ENCODE measurements at regions not wholly inside any gene's neighbourhood (a gene's known extent, or its start where the extent isn't known, plus 50 kb on each side); places are given as distances from the start of the nearest gene placed in this dataset.
"Not testable (repeated sequence)": the region's sequence is repeated elsewhere in the genome, so short reads cannot be mapped to it uniquely, and the experiment has no call there.

- TF ChIP-seq CTCF (IDR thresholded peaks at IDR 0.05; ENCODE audit: low read depth, low read length) (no peak), MYC (IDR thresholded peaks at IDR 0.05; ENCODE audit: low read depth, low read length) (no peak), POLR2A (IDR thresholded peaks at IDR 0.05; ENCODE audit: extremely low read depth, insufficient read length) (no peak), MAX (IDR thresholded peaks at IDR 0.05; ENCODE audit: low read depth, low read length) (no peak)
- H3K4me3 ChIP-seq (ENCODE audit: low read depth, low read length): no peak overlapping the region
- no peak for DNase-seq (ENCODE audit: low read depth)
Observed at GRCh38 chr19:28128341-28128740, 1084.6 kb downstream of the UQCRFS1 start.

- no peak overlapping the region for H3K4me3 ChIP-seq (ENCODE audit: low read depth, low read length)
- TF ChIP-seq CTCF (IDR thresholded peaks at IDR 0.05; ENCODE audit: low read depth, low read length): no peak
- no peak for TF ChIP-seq MYC (IDR thresholded peaks at IDR 0.05; ENCODE audit: low read depth, low read length)
- TF ChIP-seq MAX (IDR thresholded peaks at IDR 0.05; ENCODE audit: low read depth, low read length): no peak
- DNase-seq (ENCODE audit: low read depth): no peak
Observed at GRCh38 chr19:28126135-28126898, 1086.6 kb downstream of the UQCRFS1 start.

DNA sequence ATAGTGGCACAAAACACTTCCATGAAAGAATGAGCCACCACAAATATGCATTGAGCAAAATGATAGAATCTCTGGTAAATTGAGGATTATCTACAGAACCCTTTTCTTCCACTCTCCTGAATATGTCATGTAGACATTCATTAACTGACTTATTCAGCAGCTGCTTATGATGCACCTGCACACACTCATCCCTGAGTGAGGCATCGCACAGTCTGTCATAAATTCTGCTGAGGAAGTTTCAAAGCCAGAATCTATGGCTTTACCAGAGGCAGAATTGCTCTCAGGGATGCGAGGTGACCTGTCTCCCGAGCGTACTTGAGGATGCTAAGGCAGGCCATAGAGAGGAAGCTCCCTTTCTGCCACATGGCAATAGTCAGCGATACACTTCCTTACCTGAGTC lies 1090.2 kb downstream of the UQCRFS1 start:
- no peak for DNase-seq (ENCODE audit: low read depth)
- no peak overlapping the region for H3K4me3 ChIP-seq (ENCODE audit: low read depth, low read length)
- TF ChIP-seq POLR2A (IDR thresholded peaks at IDR 0.05; ENCODE audit: extremely low read depth, insufficient read length): no peak
- TF ChIP-seq MYC (IDR thresholded peaks at IDR 0.05; ENCODE audit: low read depth, low read length): no peak
- TF ChIP-seq MAX (IDR thresholded peaks at IDR 0.05; ENCODE audit: low read depth, low read length): no peak
- no peak for TF ChIP-seq CTCF (IDR thresholded peaks at IDR 0.05; ENCODE audit: low read depth, low read length)

DNA sequence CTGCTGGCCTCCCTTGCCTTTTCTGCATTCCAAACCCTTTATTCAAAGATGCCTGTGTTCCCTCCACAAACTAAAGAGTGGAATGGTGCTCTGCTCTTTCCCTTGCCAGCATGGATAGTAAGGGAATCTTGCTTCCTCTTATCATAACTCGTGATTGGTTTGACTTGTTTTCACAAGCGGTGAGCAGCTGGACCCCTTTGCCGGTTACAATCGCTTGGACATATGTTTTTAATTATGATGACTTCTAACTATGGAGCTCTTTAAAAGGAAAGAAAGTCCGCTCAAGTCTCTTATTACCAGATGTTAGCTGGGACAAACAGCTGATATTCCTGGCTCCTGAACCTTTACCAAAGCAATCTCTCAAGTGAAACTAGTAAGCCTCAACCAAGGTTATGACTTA lies 1094.7 kb downstream of the UQCRFS1 start:
- TF ChIP-seq POLR2A (IDR thresholded peaks at IDR 0.05; ENCODE audit: extremely low read depth, insufficient read length) (no peak), MYC (IDR thresholded peaks at IDR 0.05; ENCODE audit: low read depth, low read length) (no peak), MAX (IDR thresholded peaks at IDR 0.05; ENCODE audit: low read depth, low read length) (no peak), CTCF (IDR thresholded peaks at IDR 0.05; ENCODE audit: low read depth, low read length) (no peak)
- no peak overlapping the region for H3K4me3 ChIP-seq (ENCODE audit: low read depth, low read length)
- no peak for DNase-seq (ENCODE audit: low read depth)

- TF ChIP-seq CTCF (IDR thresholded peaks at IDR 0.05; ENCODE audit: low read depth, low read length): no peak
- TF ChIP-seq MYC (IDR thresholded peaks at IDR 0.05; ENCODE audit: low read depth, low read length): no peak
- TF ChIP-seq MAX (IDR thresholded peaks at IDR 0.05; ENCODE audit: low read depth, low read length): no peak
- TF ChIP-seq POLR2A (IDR thresholded peaks at IDR 0.05; ENCODE audit: extremely low read depth, insufficient read length): no peak
- H3K4me3 ChIP-seq (ENCODE audit: low read depth, low read length): no peak overlapping the region
- no peak for DNase-seq (ENCODE audit: low read depth)
Observed at GRCh38 chr19:28117143-28117542, 1095.8 kb downstream of the UQCRFS1 start.

GRCh38 chr19:28116379-28116778 lies 1096.6 kb downstream of the UQCRFS1 start:
- not testable (repeated sequence) for H3K4me3 ChIP-seq (ENCODE audit: low read depth, low read length); DNase-seq (ENCODE audit: low read depth)
